Lower leg skin (tissue), 3 donors: ENCODE measurements at regions not wholly inside any gene's neighbourhood (a gene's known extent, or its start where the extent isn't known, plus 50 kb on each side); places are given as distances from the start of the nearest gene placed in this dataset.

Experiments used
- POLR2A ChIP-seq, 2 donors: fragments of 450-650 bp; IDR thresholded peaks; one replicate each; pipeline ENCODE4 v1.6.1; 2016 to 2017; ENCODE audit warnings: antibody characterized with exemption in 2 of 2, mild to moderate bottlenecking in 1 of 2, moderate library complexity in 1 of 2
- TF ChIP-seq, protein P1 (sequence below), 3 donors: fragments of 450-650 bp; IDR thresholded peaks; one replicate each; pipeline ENCODE4 v1.5.1; 2016; ENCODE audit warnings: antibody characterized with exemption in 3 of 3, mild to moderate bottlenecking in 3 of 3, moderate library complexity in 2 of 3

DNA sequence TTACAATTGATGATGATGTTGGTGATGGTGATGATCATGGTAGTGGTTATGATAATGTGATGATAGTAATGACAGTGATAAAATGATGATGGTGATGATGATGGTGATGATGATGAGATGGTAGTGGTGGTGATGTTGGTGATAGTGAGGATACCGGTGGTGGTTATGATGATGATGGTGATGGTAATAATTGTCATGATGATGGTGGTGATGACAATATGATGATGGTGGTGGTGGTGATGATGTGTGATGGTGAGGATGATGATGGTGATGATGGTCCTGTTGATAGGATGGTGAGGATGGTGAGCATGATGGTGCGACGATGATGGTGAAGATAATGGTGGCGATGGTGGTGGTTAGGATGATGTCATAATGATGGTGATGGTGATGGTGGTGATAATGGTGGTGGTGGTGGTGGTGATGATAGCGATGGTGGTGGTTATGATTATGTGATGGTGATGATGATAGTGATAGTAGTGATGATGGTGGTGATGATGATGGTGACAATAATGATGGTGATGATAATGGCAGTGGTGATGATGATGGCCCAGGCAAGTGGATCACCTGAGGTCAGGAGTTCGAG is 1129.9 kb downstream of the BRD1 start:
- TF ChIP-seq, protein P1, sequence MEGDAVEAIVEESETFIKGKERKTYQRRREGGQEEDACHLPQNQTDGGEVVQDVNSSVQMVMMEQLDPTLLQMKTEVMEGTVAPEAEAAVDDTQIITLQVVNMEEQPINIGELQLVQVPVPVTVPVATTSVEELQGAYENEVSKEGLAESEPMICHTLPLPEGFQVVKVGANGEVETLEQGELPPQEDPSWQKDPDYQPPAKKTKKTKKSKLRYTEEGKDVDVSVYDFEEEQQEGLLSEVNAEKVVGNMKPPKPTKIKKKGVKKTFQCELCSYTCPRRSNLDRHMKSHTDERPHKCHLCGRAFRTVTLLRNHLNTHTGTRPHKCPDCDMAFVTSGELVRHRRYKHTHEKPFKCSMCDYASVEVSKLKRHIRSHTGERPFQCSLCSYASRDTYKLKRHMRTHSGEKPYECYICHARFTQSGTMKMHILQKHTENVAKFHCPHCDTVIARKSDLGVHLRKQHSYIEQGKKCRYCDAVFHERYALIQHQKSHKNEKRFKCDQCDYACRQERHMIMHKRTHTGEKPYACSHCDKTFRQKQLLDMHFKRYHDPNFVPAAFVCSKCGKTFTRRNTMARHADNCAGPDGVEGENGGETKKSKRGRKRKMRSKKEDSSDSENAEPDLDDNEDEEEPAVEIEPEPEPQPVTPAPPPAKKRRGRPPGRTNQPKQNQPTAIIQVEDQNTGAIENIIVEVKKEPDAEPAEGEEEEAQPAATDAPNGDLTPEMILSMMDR (IDR thresholded peaks at IDR 0.05), result no peak
- TF ChIP-seq POLR2A (IDR thresholded peaks at IDR 0.05), result no peak
